DOHH2 (cell line): ENCODE measurements at regions not wholly inside any gene's neighbourhood (a gene's known extent, or its start where the extent isn't known, plus 50 kb on each side); places are given as distances from the start of the nearest gene placed in this dataset.
"Not testable (repeated sequence)": the region's sequence is repeated elsewhere in the genome, so short reads cannot be mapped to it uniquely, and the experiment has no call there.

ENCODE experiments used
- EZH2phosphoT487 ChIP-seq: fragments of 200-600 bp; sonication (generic); IDR thresholded peaks from 2 replicates; pipeline ENCODE4 v1.6.1; 2017; ENCODE audit warnings: borderline replicate concordance, mild to moderate bottlenecking, antibody characterized with exemption, low read length, moderate library complexity, mixed read lengths
- TF ChIP-seq, protein P1 (sequence below): fragments of 200-600 bp; sonication (generic); IDR thresholded peaks from one replicate; pipeline ENCODE4 v1.5.1; 2014; ENCODE audit warnings: antibody characterized with exemption, mild to moderate bottlenecking, low read depth, low read length; ENCODE audit not compliant: poor library complexity, severe bottlenecking

GRCh38 chr1:143796369-143796768, 175.4 kb downstream of the FAM72C start:
- TF ChIP-seq, protein P1, sequence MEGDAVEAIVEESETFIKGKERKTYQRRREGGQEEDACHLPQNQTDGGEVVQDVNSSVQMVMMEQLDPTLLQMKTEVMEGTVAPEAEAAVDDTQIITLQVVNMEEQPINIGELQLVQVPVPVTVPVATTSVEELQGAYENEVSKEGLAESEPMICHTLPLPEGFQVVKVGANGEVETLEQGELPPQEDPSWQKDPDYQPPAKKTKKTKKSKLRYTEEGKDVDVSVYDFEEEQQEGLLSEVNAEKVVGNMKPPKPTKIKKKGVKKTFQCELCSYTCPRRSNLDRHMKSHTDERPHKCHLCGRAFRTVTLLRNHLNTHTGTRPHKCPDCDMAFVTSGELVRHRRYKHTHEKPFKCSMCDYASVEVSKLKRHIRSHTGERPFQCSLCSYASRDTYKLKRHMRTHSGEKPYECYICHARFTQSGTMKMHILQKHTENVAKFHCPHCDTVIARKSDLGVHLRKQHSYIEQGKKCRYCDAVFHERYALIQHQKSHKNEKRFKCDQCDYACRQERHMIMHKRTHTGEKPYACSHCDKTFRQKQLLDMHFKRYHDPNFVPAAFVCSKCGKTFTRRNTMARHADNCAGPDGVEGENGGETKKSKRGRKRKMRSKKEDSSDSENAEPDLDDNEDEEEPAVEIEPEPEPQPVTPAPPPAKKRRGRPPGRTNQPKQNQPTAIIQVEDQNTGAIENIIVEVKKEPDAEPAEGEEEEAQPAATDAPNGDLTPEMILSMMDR = not testable (repeated sequence)
- TF ChIP-seq EZH2phosphoT487 = not testable (repeated sequence)
